ENCODE measurements at regions not wholly inside any gene's neighbourhood (a gene's known extent, or its start where the extent isn't known, plus 50 kb on each side); places are given as distances from the start of the nearest gene placed in this dataset.
"Not testable (repeated sequence)": the region's sequence is repeated elsewhere in the genome, so short reads cannot be mapped to it uniquely, and the experiment has no call there.

GRCh38 chr1:88608139-88608943 lies 75.7 kb upstream of the PKN2 start:
- DNase-seq = no peak

GRCh38 chr1:88609051-88609450 lies 75.0 kb upstream of the PKN2 start:
- no peak for DNase-seq

GRCh38 chr1:88610687-88611086 lies 73.4 kb upstream of the PKN2 start:
- no peak for DNase-seq

- DNase-seq = no peak
Measured at GRCh38 chr1:88612292-88612691, 71.8 kb upstream of the PKN2 start.

- no peak for DNase-seq
Measured at GRCh38 chr1:88612773-88613172, 71.3 kb upstream of the PKN2 start.

- DNase-seq = no peak
Measured at GRCh38 chr1:88618331-88618730, 65.7 kb upstream of the PKN2 start.

GRCh38 chr1:88623101-88623500 lies 61.0 kb upstream of the PKN2 start:
- DNase-seq = not testable (repeated sequence)

All from activated CD4-positive, CD25-positive, alpha-beta regulatory T cell (primary cell).